HepG2 (cell line): ENCODE measurements at regions not wholly inside any gene's neighbourhood (a gene's known extent, or its start where the extent isn't known, plus 50 kb on each side); places are given as distances from the start of the nearest gene placed in this dataset.

Experiments
- ATAC-seq: fragments of 200-7000 bp; cut with Tn5 transposase; 3 replicates; pipeline ENCODE4 v1.9.1; 2020; ENCODE audit warnings: mild to moderate bottlenecking, moderate library complexity
- BruUV-seq: library from RNA; stranded (reverse); fragments of 400-500 nt; replicated peaks from 2 replicates; lab custom pipeline; 2021; lab: Mats Ljungman, UMichigan
- CTCF ChIA-PET: fragments of 300-600 bp; formaldehyde crosslinking; extraction: SDS; loops from one replicate; lab custom pipeline; 2021; ENCODE audit warnings: low total read pairs, inconsistent platforms, low intra/inter-chr PET ratio; lab: Yijun Ruan, JAX
- POLR2A ChIA-PET: fragments of 350-600 bp; sonication (Branson Sonifier 250); formaldehyde crosslinking; loops from one replicate; lab custom pipeline; 2020; ENCODE audit warnings: antibody characterized with exemption, inconsistent platforms; lab: Yijun Ruan, JAX
- DNase-seq: peaks from one replicate; pipeline ENCODE4 v3.0.0-alpha.2; 2015; ENCODE audit warnings: low spot score
- FAIRE-seq: peaks from 3 replicates; lab custom pipeline; 2011; peaks lifted over from hg19 to GRCh38; lab: Jason Lieb, UNC
- H2AFZ ChIP-seq: one replicate; pipeline ENCODE4 v1.6.1; 2011; ENCODE audit warnings: low read length, inconsistent platforms
- H3K27ac ChIP-seq: fragments of 300-600 bp; 3 replicates; pipeline ENCODE4 v1.8.0; 2011; ENCODE audit warnings: mixed run types, mild to moderate bottlenecking, mixed read lengths, low read length, inconsistent platforms; ENCODE audit not compliant: insufficient read depth; ENCODE audit errors: extremely low read length
- H3K27me3 ChIP-seq, 2 experiments: fragments of 200-600 bp in 1 of 2; 2 replicates in 1 of 2; 3 replicates in 1 of 2; pipeline versions ENCODE4 v1.6.0 to v1.8.0; 2011; ENCODE audit warnings: low read length in 2 of 2, mild to moderate bottlenecking in 2 of 2, moderate library complexity in 2 of 2, inconsistent platforms in 1 of 2; ENCODE audit not compliant: insufficient read depth in 2 of 2, control insufficient read depth in 1 of 2
- H3K36me3 ChIP-seq, 2 experiments: fragments of 200-600 bp in 1 of 2; replicated peaks in 1 of 2; 2 replicates in 1 of 2; 3 replicates in 1 of 2; pipeline versions ENCODE4 v1.5.1 to v1.8.0; 2011; ENCODE audit warnings: low read length in 2 of 2, inconsistent platforms in 1 of 2; ENCODE audit not compliant: insufficient read depth in 2 of 2, control insufficient read depth in 1 of 2
- H3K4me1 ChIP-seq: 2 replicates; pipeline ENCODE4 v1.5.1; 2012; ENCODE audit warnings: low read length, inconsistent platforms; ENCODE audit not compliant: insufficient read depth
- H3K4me2 ChIP-seq: 2 replicates; pipeline ENCODE4 v1.6.0; 2011; ENCODE audit warnings: low read depth, low read length, inconsistent platforms
- H3K4me3 ChIP-seq, 3 experiments: fragments of 200-600 bp in 1 of 3; sonication (generic), shearing (Covaris generic) in 1 of 3; replicated peaks in 1 of 3; 2 replicates each; pipeline ENCODE4 v1.5.1; 2011 to 2016; ENCODE audit warnings: low read length in 3 of 3, inconsistent platforms in 2 of 3, low read depth in 2 of 3, mild to moderate bottlenecking in 2 of 3, control low read depth in 1 of 3, mixed read lengths in 1 of 3; ENCODE audit not compliant: insufficient read depth in 1 of 3
- H3K79me2 ChIP-seq: one replicate; pipeline ENCODE4 v1.6.1; 2011; ENCODE audit warnings: low read length, inconsistent platforms; ENCODE audit not compliant: insufficient read depth
- H3K9ac ChIP-seq: 2 replicates; pipeline ENCODE4 v1.6.0; 2011; ENCODE audit warnings: mild to moderate bottlenecking, low read depth, low read length, inconsistent platforms; ENCODE audit not compliant: insufficient read depth
- H3K9me3 ChIP-seq: 2 replicates; pipeline ENCODE4 v1.5.1; 2012; ENCODE audit warnings: mild to moderate bottlenecking, low read length
- H4K20me1 ChIP-seq: 2 replicates; pipeline ENCODE4 v1.6.0; 2011; ENCODE audit warnings: inconsistent platforms, mild to moderate bottlenecking, low read length, moderate library complexity; ENCODE audit not compliant: insufficient read depth
- AGO2 ChIP-seq: fragments of 200-400 bp; formaldehyde crosslinking; optimal IDR thresholded peaks from 2 replicates; pipeline ENCODE3; 2017; ENCODE audit warnings: mild to moderate bottlenecking, low read depth, low read length, moderate library complexity
- IRX3 ChIP-seq: sonication (generic); formaldehyde crosslinking; IDR thresholded peaks from 2 replicates; pipeline ENCODE4 v1.8.1; 2023; ENCODE audit warnings: mild to moderate bottlenecking, low read depth, missing genetic modification reagents, borderline replicate concordance
- MEIS1 ChIP-seq: sonication (generic); formaldehyde crosslinking; IDR thresholded peaks from 2 replicates; pipeline ENCODE4 v1.9.0; 2021; ENCODE audit warnings: mild to moderate bottlenecking, missing genetic modification reagents, moderate library complexity, borderline replicate concordance
- NFYB ChIP-seq: sonication (generic); formaldehyde crosslinking; IDR thresholded peaks from 2 replicates; pipeline ENCODE4 v1.4.0; 2020; ENCODE audit warnings: missing genetic modification reagents
- SRY ChIP-seq: sonication (generic); formaldehyde crosslinking; IDR thresholded peaks from 2 replicates; pipeline ENCODE4 v1.8.0; 2022; ENCODE audit warnings: mild to moderate bottlenecking, missing genetic modification reagents
- TAF1 ChIP-seq: sonication (generic); formaldehyde crosslinking; IDR thresholded peaks from 2 replicates; pipeline ENCODE4 v1.4.0; 2020; ENCODE audit warnings: missing genetic modification reagents
- ZBTB7B ChIP-seq: sonication (generic); formaldehyde crosslinking; IDR thresholded peaks from 2 replicates; pipeline ENCODE4 v1.4.0; 2020; ENCODE audit warnings: missing genetic modification reagents
- ZFX ChIP-seq: sonication (generic); formaldehyde crosslinking; IDR thresholded peaks from 2 replicates; pipeline ENCODE4 v1.4.0; 2020; ENCODE audit warnings: mild to moderate bottlenecking, low read depth, missing genetic modification reagents, moderate library complexity
- ZNF207 ChIP-seq: fragments of 450-650 bp; IDR thresholded peaks from 2 replicates; pipeline ENCODE4 v1.6.1; 2016; ENCODE audit warnings: antibody characterized with exemption, borderline replicate concordance
- ZNF549 ChIP-seq: sonication (generic); formaldehyde crosslinking; IDR thresholded peaks from 2 replicates; pipeline ENCODE4 v1.5.0; 2020; ENCODE audit warnings: missing genetic modification reagents
- ZNF616 ChIP-seq: sonication (generic); formaldehyde crosslinking; IDR thresholded peaks from 2 replicates; pipeline ENCODE4 v1.5.0; 2020; ENCODE audit warnings: low read depth, mild to moderate bottlenecking, missing genetic modification reagents
- ZNF878 ChIP-seq: sonication (generic); formaldehyde crosslinking; IDR thresholded peaks from 2 replicates; pipeline ENCODE4 v1.8.1; 2023; ENCODE audit warnings: mild to moderate bottlenecking, missing genetic modification reagents, moderate library complexity
- WGBS: methylation state at CpG from one replicate; pipeline ENCODE4 v1.1.6; 2017; ENCODE audit warnings: low lambda C conversion rate; 5-methylcytosine and 5-hydroxymethylcytosine counted together
- in situ Hi-C: cut with HindIII; loops from 2 replicates; pipeline ENCODE4 v1.10.0; 2017; ENCODE audit warnings: low pct_unique_long_range_greater_than_20kb; ENCODE audit not compliant: extremely low pct_ligation_motif_present
- intact Hi-C: fragments of 100-400 bp; cut with micrococcal nuclease; formaldehyde crosslinking; loops from one replicate; pipeline ENCODE4 v1.10.0; 2022; ENCODE audit not compliant: unreplicated experiment
- TF ChIP-seq, protein P1 (sequence below): IDR thresholded peaks from 2 replicates; pipeline ENCODE4 v1.6.1; 2016; ENCODE audit warnings: low read depth, control low read depth
- TF ChIP-seq, protein P2 (sequence below): sonication (generic); formaldehyde crosslinking; conservative IDR thresholded peaks from 2 replicates; pipeline ENCODE4 v1.8.1; 2023; ENCODE audit warnings: missing genetic modification reagents
- TF ChIP-seq, protein P3 (sequence below): sonication (generic); formaldehyde crosslinking; IDR thresholded peaks from 2 replicates; pipeline ENCODE4 v1.4.0; 2020; ENCODE audit warnings: missing genetic modification reagents, borderline replicate concordance
- TF ChIP-seq, protein P4 (sequence below): sonication (generic); formaldehyde crosslinking; IDR thresholded peaks from 2 replicates; pipeline ENCODE4 v1.4.0; 2020; ENCODE audit warnings: mild to moderate bottlenecking, missing genetic modification reagents, borderline replicate concordance

DNA sequence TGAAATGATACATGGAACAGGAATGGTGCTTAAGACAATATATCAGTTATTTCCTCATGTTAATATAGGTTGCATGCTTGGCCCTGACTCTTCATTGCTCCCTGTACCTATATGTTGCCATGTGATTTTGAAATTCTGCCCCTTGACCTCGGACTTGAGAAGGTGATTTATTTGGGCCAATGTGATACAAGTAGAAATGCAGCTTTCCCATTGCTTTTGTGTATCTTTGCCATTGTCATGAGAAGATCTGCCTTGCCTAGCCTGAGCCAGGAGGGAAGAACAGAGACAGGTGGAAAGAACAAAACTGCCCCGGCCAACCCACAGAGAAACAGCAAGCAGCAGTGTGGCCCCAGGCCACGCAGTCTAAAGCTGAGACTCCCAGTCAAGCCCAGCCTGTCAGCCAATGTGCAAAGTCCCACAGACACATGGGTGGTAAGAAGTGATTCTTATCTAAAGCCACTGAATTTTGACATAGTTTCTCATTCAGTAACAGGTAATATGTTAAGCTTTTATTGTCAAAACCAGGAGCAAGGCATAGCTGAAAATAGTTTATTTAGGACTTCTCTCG, 245.7 kb upstream of the RND3 start:
- Histone ChIP-seq H3K4me3 (no peak overlapping the region), H3K9ac (no peak overlapping the region), H3K27me3 (no peaks in the 10 kb centered on the region), H3K79me2 (no peaks in the 10 kb centered on the region), H3K36me3 (no peaks in the 10 kb centered on the region), H3K4me1 (no peaks in the 10 kb centered on the region), H3K4me2 (no peak overlapping the region), H3K9me3 (no peaks in the 10 kb centered on the region), H3K27ac (no peak overlapping the region), H4K20me1 (no peaks in the 10 kb centered on the region), H2AFZ (no peak overlapping the region)
- FAIRE-seq (no peak), ATAC-seq (no peak; the same call in 2 of the 3 replicates), DNase-seq (no peak)
- intact Hi-C loops = no loop called here
- BruUV-seq = no TSS peak
- ChIA-PET CTCF (no interaction called here), POLR2A (no interaction called here)
- 18% methylated on average over 4 of the region's 4 CpGs for WGBS
- in situ Hi-C loops = no loop called here
- TF ChIP-seq ZBTB7B = no peak
- no peak for TF ChIP-seq MEIS1
- TF ChIP-seq SRY (CRISPR knock-in tag) = no peak
- no peak for TF ChIP-seq AGO2
- no peak for TF ChIP-seq TAF1 (CRISPR knock-in tag)
- TF ChIP-seq, protein P1, sequence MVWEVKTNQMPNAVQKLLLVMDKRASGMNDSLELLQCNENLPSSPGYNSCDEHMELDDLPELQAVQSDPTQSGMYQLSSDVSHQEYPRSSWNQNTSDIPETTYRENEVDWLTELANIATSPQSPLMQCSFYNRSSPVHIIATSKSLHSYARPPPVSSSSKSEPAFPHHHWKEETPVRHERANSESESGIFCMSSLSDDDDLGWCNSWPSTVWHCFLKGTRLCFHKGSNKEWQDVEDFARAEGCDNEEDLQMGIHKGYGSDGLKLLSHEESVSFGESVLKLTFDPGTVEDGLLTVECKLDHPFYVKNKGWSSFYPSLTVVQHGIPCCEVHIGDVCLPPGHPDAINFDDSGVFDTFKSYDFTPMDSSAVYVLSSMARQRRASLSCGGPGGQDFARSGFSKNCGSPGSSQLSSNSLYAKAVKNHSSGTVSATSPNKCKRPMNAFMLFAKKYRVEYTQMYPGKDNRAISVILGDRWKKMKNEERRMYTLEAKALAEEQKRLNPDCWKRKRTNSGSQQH (CRISPR knock-in tag) = no peak
- no peak for TF ChIP-seq ZNF207
- TF ChIP-seq ZNF549 (CRISPR knock-in tag) = no peak
- no peak for TF ChIP-seq NFYB (CRISPR knock-in tag)
- no peak for TF ChIP-seq ZNF878 (CRISPR knock-in tag)
- TF ChIP-seq, protein P2, sequence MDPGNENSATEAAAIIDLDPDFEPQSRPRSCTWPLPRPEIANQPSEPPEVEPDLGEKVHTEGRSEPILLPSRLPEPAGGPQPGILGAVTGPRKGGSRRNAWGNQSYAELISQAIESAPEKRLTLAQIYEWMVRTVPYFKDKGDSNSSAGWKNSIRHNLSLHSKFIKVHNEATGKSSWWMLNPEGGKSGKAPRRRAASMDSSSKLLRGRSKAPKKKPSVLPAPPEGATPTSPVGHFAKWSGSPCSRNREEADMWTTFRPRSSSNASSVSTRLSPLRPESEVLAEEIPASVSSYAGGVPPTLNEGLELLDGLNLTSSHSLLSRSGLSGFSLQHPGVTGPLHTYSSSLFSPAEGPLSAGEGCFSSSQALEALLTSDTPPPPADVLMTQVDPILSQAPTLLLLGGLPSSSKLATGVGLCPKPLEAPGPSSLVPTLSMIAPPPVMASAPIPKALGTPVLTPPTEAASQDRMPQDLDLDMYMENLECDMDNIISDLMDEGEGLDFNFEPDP (CRISPR knock-in tag) = no peak
- TF ChIP-seq, protein P3, sequence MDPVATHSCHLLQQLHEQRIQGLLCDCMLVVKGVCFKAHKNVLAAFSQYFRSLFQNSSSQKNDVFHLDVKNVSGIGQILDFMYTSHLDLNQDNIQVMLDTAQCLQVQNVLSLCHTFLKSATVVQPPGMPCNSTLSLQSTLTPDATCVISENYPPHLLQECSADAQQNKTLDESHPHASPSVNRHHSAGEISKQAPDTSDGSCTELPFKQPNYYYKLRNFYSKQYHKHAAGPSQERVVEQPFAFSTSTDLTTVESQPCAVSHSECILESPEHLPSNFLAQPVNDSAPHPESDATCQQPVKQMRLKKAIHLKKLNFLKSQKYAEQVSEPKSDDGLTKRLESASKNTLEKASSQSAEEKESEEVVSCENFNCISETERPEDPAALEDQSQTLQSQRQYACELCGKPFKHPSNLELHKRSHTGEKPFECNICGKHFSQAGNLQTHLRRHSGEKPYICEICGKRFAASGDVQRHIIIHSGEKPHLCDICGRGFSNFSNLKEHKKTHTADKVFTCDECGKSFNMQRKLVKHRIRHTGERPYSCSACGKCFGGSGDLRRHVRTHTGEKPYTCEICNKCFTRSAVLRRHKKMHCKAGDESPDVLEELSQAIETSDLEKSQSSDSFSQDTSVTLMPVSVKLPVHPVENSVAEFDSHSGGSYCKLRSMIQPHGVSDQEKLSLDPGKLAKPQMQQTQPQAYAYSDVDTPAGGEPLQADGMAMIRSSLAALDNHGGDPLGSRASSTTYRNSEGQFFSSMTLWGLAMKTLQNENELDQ (CRISPR knock-in tag) = no peak
- TF ChIP-seq, protein P4, sequence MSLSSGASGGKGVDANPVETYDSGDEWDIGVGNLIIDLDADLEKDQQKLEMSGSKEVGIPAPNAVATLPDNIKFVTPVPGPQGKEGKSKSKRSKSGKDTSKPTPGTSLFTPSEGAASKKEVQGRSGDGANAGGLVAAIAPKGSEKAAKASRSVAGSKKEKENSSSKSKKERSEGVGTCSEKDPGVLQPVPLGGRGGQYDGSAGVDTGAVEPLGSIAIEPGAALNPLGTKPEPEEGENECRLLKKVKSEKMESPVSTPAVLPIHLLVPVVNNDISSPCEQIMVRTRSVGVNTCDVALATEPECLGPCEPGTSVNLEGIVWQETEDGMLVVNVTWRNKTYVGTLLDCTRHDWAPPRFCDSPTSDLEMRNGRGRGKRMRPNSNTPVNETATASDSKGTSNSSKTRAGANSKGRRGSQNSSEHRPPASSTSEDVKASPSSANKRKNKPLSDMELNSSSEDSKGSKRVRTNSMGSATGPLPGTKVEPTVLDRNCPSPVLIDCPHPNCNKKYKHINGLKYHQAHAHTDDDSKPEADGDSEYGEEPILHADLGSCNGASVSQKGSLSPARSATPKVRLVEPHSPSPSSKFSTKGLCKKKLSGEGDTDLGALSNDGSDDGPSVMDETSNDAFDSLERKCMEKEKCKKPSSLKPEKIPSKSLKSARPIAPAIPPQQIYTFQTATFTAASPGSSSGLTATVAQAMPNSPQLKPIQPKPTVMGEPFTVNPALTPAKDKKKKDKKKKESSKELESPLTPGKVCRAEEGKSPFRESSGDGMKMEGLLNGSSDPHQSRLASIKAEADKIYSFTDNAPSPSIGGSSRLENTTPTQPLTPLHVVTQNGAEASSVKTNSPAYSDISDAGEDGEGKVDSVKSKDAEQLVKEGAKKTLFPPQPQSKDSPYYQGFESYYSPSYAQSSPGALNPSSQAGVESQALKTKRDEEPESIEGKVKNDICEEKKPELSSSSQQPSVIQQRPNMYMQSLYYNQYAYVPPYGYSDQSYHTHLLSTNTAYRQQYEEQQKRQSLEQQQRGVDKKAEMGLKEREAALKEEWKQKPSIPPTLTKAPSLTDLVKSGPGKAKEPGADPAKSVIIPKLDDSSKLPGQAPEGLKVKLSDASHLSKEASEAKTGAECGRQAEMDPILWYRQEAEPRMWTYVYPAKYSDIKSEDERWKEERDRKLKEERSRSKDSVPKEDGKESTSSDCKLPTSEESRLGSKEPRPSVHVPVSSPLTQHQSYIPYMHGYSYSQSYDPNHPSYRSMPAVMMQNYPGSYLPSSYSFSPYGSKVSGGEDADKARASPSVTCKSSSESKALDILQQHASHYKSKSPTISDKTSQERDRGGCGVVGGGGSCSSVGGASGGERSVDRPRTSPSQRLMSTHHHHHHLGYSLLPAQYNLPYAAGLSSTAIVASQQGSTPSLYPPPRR (CRISPR knock-in tag) = no peak
- no peak for TF ChIP-seq ZNF616
- TF ChIP-seq IRX3 (CRISPR knock-in tag) = no peak
- TF ChIP-seq ZFX = no peak
